LNCAP (cell line): ENCODE measurements at regions not wholly inside any gene's neighbourhood (a gene's known extent, or its start where the extent isn't known, plus 50 kb on each side); places are given as distances from the start of the nearest gene placed in this dataset.

ENCODE experiments used
- CTCF ChIP-seq: fragments of 450-650 bp; IDR thresholded peaks from 2 replicates; pipeline ENCODE4 v1.5.1; 2017; ENCODE audit warnings: mild to moderate bottlenecking

GRCh38 chr1:30286988-30287839 is 436.2 kb downstream of the MATN1 start:
- no peak for TF ChIP-seq CTCF

GRCh38 chr1:30286241-30286987 is 437.0 kb downstream of the MATN1 start:
- TF ChIP-seq CTCF, result no peak

GRCh38 chr1:30285501-30285932 is 437.9 kb downstream of the MATN1 start:
- no peak for TF ChIP-seq CTCF

- TF ChIP-seq CTCF, result no peak
Observed at GRCh38 chr1:30284728-30285475, 438.5 kb downstream of the MATN1 start.

GRCh38 chr1:30284226-30284625 is 439.2 kb downstream of the MATN1 start:
- no peak for TF ChIP-seq CTCF

GRCh38 chr1:30283199-30283962 is 440.0 kb downstream of the MATN1 start:
- no peak for TF ChIP-seq CTCF

- TF ChIP-seq CTCF, result no peak
Observed at GRCh38 chr1:30280572-30280971, 442.8 kb downstream of the MATN1 start.
